GDM1 (cell line): ENCODE measurements at regions not wholly inside any gene's neighbourhood (a gene's known extent, or its start where the extent isn't known, plus 50 kb on each side); places are given as distances from the start of the nearest gene placed in this dataset.
"Not testable (repeated sequence)": the region's sequence is repeated elsewhere in the genome, so short reads cannot be mapped to it uniquely, and the experiment has no call there.

Experiments
- DNase-seq: peaks from one replicate; lab custom pipeline; 2025; lab: John Stamatoyannopoulos, UW

DNA sequence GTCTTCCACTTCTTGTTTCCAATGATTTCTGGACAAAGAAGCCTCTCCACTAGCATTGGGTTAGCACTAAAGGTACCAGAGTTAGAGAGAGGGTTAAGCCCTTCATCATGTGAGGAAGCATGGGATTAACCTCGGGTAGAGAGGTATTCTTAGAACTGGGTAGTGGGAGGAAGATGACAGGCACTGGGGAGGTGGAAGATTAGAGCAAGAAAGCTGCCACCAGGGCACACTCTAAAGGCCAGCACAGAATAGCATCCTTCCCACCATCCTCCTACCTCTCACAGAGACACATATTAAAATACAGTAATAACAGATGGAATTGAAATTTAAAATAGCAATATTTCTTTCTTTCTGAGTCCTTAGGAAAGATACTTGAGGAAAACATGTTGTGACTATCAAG is 84.5 kb upstream of the PCDH20 start:
- DNase-seq: no peak

DNA sequence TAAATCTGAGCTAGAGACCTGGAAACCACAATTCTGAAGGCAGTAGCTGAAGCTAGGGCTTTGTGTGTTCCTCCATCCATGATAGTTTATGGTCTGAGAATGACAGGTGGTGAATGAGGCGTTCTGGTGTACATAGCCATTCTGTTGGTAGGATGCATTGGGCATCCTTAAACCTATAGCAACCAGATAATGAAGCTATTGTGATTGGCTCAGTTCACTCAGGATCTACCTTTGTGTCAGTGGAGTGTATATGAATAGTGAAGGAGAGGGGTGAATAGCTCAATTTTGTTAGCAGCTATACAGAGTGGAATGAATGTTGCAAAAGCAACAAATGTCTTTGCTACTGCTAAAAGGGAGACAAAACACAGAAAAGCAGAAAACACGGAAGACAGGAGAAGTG is 80.0 kb upstream of the PCDH20 start:
- no peak for DNase-seq

DNA sequence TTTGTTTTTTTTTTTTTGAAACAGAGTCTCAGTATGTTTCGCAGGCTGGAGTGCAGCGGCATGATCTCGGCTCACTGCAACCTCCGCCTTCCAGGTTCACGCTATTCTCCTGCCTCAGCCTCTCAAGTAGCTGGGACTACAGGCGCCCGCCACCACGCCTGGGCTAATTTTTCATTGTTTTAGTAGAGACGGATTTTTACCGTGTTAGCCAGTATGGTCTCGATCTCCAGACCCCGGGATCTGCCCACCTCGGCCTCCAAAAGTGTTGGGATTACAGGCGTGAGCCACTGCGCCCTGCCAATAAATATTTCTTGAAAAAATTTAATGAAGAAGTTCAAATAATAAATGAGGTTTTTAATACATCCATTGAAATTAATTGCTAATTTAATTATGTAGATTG is 77.9 kb upstream of the PCDH20 start:
- not testable (repeated sequence) for DNase-seq

DNA sequence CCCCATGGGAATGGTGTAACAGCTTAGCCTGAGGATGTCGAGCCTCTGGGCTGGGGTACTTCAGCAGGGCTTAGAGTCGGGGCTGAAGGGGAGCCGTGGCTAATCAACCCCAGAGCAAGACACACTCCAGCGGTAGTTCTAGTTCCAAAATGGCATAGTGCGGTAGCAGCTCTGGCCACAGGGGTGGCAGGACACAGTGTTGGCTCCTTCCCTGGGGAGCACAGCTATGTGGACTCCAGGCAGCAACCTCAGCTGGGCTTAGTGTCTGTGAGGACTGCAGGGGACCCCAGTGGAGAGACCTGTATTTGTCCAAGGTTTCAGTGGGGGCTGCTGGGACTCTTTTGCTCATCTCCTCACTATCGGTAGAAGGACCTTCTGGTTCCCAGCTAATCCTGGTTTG is 70.8 kb upstream of the PCDH20 start:
- DNase-seq: no peak

DNA sequence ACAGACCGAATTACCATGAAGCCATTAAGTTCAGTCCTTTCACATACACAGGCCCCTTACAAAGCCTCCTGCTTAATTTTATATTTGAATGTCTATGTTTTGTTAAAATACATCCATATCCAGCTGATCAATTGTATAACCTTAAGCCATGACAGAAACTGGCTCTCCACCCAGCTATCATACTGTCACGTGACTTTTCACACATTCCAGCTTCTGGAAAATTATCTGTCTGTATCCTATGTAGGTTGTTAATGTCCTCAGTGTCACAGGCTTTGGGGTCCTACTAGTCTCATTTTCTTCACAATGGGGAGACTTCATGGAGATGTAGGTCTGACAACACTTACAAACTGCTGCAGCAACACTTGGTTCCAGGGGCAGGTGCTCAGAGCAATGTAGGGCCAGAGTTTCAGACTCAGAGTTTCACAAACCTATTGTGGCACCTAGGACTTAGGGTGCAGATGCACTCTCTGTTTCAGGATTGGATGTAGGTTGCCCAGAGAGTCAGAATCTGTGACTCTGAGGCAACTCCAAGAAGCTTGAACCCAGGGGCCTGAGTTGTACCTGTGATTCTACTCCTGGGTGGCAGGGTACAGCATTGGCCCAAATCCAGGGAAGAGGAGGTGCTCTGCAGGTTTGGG is 69.6 kb upstream of the PCDH20 start:
- DNase-seq: no peak

DNA sequence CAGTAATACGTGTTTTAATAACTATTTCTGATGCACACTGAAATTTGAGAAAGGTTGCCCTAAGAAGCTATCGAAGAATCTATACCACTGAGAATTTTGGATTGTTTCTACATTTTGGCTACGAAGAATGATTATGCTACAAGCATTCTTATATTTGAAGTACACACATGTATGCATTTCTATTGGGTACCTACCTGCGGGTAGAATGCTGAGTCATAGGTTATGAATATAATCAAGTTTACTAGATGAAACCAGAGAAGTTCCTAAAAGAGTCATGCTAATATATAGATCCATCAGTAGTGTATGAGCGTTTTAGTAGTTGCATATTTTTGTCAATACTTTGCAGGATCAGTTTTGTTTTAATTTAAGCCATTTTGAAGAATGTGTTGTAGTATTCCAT is 62.0 kb upstream of the PCDH20 start:
- DNase-seq: no peak

DNA sequence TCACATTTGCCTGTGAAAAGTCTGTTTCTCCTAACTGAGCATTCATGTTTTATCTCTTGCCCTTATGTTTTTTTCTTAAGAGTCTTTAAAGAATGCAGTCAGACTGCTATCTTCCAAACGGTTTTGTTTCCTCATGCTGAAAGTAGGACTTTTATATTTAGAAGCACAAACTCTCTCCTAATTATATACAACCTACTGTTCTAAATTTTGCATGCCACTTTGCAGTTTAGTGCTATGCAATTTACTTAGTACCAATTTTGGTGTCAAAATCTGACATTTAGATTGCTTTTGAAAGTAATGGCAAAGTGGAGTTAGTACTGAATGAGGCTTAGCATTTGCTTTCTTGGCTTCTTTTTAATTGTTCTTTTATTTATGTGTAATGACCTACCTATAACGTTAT is 55.1 kb upstream of the PCDH20 start:
- no peak for DNase-seq

DNA sequence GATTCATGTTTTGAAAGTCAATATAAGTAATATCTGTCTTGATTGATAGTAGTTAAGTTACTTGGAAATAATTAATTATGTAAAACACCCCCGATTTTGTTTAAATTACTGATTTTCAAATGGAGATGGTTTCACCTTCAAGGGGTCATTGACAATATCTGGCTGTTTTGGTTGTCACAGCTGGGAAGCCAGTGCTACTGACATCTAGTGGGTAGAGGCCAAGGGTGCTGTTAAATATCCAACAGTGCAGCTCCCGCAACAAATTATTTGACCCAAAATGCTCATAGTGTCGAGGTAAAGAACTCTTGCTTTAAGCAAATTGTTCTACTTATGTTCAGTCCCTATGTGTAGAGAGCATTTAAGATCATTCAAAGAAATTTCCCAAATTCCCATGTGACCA is 50.6 kb upstream of the PCDH20 start:
- DNase-seq: no peak
